A673 (cell line): ENCODE measurements at regions not wholly inside any gene's neighbourhood (a gene's known extent, or its start where the extent isn't known, plus 50 kb on each side); places are given as distances from the start of the nearest gene placed in this dataset.

ENCODE experiments used
- BruUV-seq: library from RNA; stranded (reverse); fragments of 400-500 nt; replicated peaks from 2 replicates; lab custom pipeline; 2021; lab: Mats Ljungman, UMichigan
- CTCF ChIA-PET: fragments of 300-600 bp; sonication (Branson Sonifier 250); formaldehyde crosslinking; loops from one replicate; lab custom pipeline; 2022; ENCODE audit warnings: antibody characterized with exemption; lab: Charles Lee
- POLR2A ChIA-PET: fragments of 300-600 bp; sonication (Branson Sonifier 250); formaldehyde crosslinking; loops from one replicate; lab custom pipeline; 2022; ENCODE audit warnings: antibody characterized with exemption; ENCODE audit not compliant: low non-redundant PET; lab: Charles Lee
- DNase-seq: peaks from one replicate; pipeline ENCODE4 v3.0.0-alpha.2; 2015; ENCODE audit warnings: low spot score
- H3K27ac ChIP-seq: fragments of 200-600 bp; sonication (generic); 2 replicates; pipeline ENCODE4 v1.5.1; 2016; ENCODE audit warnings: mixed run types, low read depth, mild to moderate bottlenecking, mixed read lengths, antibody characterized with exemption, low read length; ENCODE audit not compliant: poor library complexity, severe bottlenecking
- H3K27me3 ChIP-seq: fragments of 200-600 bp; sonication (generic); replicated peaks from 2 replicates; pipeline ENCODE4 v1.6.1; 2017; ENCODE audit warnings: mixed run types, low read depth, mild to moderate bottlenecking, mixed read lengths, antibody characterized with exemption, low read length; ENCODE audit not compliant: insufficient read depth, poor library complexity
- H3K36me3 ChIP-seq: fragments of 200-600 bp; sonication (generic); 2 replicates; pipeline ENCODE4 v1.6.1; 2016; ENCODE audit warnings: mixed run types, mild to moderate bottlenecking, mixed read lengths, antibody characterized with exemption, low read length; ENCODE audit not compliant: insufficient read depth, poor library complexity, severe bottlenecking
- H3K4me1 ChIP-seq: fragments of 200-600 bp; sonication (generic); 2 replicates; pipeline ENCODE4 v1.6.1; 2017; ENCODE audit warnings: mixed run types, mild to moderate bottlenecking, mixed read lengths, antibody characterized with exemption, low read length; ENCODE audit not compliant: insufficient read depth, poor library complexity, severe bottlenecking
- H3K4me3 ChIP-seq: fragments of 200-600 bp; sonication (generic); 2 replicates; pipeline ENCODE4 v1.5.1; 2016; ENCODE audit warnings: low read depth, mixed run types, mild to moderate bottlenecking, mixed read lengths, low read length; ENCODE audit not compliant: poor library complexity, severe bottlenecking
- H3K9me3 ChIP-seq: fragments of 200-600 bp; sonication (generic); 2 replicates; pipeline ENCODE4 v1.6.1; 2016; ENCODE audit warnings: mixed run types, low read depth, mild to moderate bottlenecking, mixed read lengths, antibody characterized with exemption, low read length; ENCODE audit not compliant: poor library complexity, severe bottlenecking
- CTCF ChIP-seq: fragments of 300-800, 200-600 bp; sonication (generic); conservative IDR thresholded peaks from 2 replicates; pipeline ENCODE4 v1.5.1; 2017; ENCODE audit warnings: low read depth, mild to moderate bottlenecking, antibody characterized with exemption, low read length, moderate library complexity, mixed read lengths
- EZH2 ChIP-seq: fragments of 200-600 bp; sonication (generic); IDR thresholded peaks from 2 replicates; pipeline ENCODE4 v1.6.1; 2017; ENCODE audit warnings: borderline replicate concordance, low read depth, mild to moderate bottlenecking, mixed read lengths, antibody characterized with exemption, low read length; ENCODE audit not compliant: poor library complexity, severe bottlenecking
- intact Hi-C: fragments of 100-400 bp; cut with micrococcal nuclease; formaldehyde crosslinking; loops from one replicate; pipeline ENCODE4 v1.10.0; 2022; ENCODE audit not compliant: unreplicated experiment

GRCh38 chr14:98633380-98633779 is 638.6 kb downstream of the BCL11B start:
- TF ChIP-seq CTCF (no peak), EZH2 (no peak)
- CTCF ChIA-PET = no interaction called here
- BruUV-seq = no TSS peak

GRCh38 chr14:98634043-98634820 is 637.8 kb downstream of the BCL11B start:
- no peak overlapping the region for H3K4me3 ChIP-seq
- intact Hi-C loops = no loop called here
- no peaks in the 10 kb centered on the region for H3K36me3 ChIP-seq
- BruUV-seq = no TSS peak
- no peaks in the 10 kb centered on the region for H3K27me3 ChIP-seq
- H3K4me1 ChIP-seq = no peaks in the 10 kb centered on the region
- ChIA-PET CTCF (no interaction called here), POLR2A (no interaction called here)
- no peak for DNase-seq
- no peaks in the 10 kb centered on the region for H3K9me3 ChIP-seq
- no peak for TF ChIP-seq CTCF
- TF ChIP-seq EZH2 = no peak
- H3K27ac ChIP-seq = no peak overlapping the region

More at GRCh38 chr14:98633380-98633779, 638.6 kb downstream of the BCL11B start:
- peak; percentile 8 for DNase-seq
- intact Hi-C loops = no loop called here
- no peak overlapping the region for H3K4me3 ChIP-seq
- no peaks in the 10 kb centered on the region for H3K27me3 ChIP-seq
- no peaks in the 10 kb centered on the region for H3K4me1 ChIP-seq
- H3K27ac ChIP-seq = no peak overlapping the region
- POLR2A ChIA-PET = no interaction called here
- H3K36me3 ChIP-seq = no peaks in the 10 kb centered on the region
- H3K9me3 ChIP-seq = no peaks in the 10 kb centered on the region

GRCh38 chr14:98638366-98638765 is 633.6 kb downstream of the BCL11B start:
- no peak for TF ChIP-seq CTCF
- no peak for TF ChIP-seq EZH2
- H3K4me3 ChIP-seq = no peak overlapping the region
- no peaks in the 10 kb centered on the region for H3K4me1 ChIP-seq
- POLR2A ChIA-PET = no interaction called here
- BruUV-seq = no TSS peak
- no peaks in the 10 kb centered on the region for H3K9me3 ChIP-seq
- H3K27me3 ChIP-seq = no peaks in the 10 kb centered on the region
- H3K27ac ChIP-seq = no peak overlapping the region
- CTCF ChIA-PET = no interaction called here
- no peak for DNase-seq
- intact Hi-C loops = no loop called here
- no peaks in the 10 kb centered on the region for H3K36me3 ChIP-seq
